CD4-positive, alpha-beta T cell treated with Interleukin-4 for 4 hours (primary cell): ENCODE measurements at regions not wholly inside any gene's neighbourhood (a gene's known extent, or its start where the extent isn't known, plus 50 kb on each side); places are given as distances from the start of the nearest gene placed in this dataset.
"Not testable (repeated sequence)": the region's sequence is repeated elsewhere in the genome, so short reads cannot be mapped to it uniquely, and the experiment has no call there.

ENCODE experiments used
- DNase-seq: peaks from one replicate; pipeline ENCODE4 v3.0.0-alpha.2; 2020

DNA sequence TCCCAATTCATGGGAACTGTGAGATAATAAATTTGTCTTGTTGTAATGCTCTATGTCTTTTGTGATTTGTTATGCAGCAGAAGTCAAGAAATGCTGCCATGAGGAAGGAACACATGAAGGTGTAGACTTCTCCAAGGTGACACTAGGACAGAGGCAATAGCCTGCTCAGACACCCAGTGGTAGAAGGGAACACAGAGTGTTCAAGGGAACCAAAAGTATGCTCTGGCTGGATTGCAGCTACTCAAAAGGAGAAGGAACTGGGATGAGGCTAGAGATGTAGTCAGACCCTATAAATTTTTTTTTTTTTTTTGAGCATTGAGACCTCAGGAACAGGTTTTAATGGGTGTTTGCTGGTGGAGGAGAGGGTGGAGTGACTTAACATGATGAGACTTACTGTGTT, 232.5 kb downstream of the PARP8 start:
- DNase-seq: no peak

- no peak for DNase-seq
These were observed 234.6 kb downstream of the PARP8 start for GRCh38 chr5:50900952-50901510.

DNA sequence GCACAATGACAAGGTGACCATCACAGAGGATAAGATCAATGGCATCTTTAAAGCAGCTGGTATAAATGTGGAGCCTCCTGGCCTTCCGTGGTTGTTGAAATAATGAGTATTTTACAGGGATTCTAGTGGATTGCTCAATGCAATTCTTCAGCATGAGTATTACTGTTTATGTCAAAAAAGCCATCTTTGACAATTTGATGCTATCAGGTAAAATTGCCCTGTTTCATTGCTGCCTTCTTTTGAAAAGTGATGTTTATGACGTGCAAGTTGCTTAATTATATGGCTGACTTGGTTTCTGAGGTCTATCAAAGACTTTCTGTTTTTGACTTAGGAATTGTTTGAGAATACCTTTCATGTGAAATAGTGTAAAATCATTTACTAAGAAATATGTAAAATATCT, 237.2 kb downstream of the PARP8 start:
- no peak for DNase-seq

DNA sequence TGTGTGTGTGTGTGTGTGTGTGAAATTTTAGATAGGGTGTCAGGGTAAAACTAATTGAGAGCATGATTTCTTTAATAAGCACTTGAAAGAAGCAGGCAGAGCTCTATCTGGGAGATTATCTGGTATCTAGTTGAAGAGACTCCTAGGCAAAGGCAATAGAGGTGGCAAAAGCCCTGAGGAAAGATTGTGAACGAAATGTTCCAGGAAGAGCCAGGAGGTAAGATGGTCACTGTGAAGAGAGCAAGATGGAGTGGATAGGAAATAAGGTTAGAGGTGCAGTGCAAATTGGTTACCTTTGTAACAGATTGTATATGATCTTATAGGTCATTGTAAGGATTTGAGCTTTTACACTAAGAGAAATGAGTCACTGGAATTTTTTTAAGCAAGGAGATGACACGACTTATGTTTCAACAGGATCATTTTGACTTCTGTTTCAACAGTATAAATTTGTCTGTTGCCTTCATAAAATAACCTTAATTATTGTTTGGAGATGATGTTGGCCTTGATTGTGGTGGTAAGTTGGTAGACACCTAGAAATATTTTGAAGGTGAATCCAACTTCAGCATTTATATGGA, 239.6 kb downstream of the PARP8 start:
- no peak for DNase-seq

GRCh38 chr5:50920160-50920559, 253.7 kb downstream of the PARP8 start:
- DNase-seq: not testable (repeated sequence)

DNA sequence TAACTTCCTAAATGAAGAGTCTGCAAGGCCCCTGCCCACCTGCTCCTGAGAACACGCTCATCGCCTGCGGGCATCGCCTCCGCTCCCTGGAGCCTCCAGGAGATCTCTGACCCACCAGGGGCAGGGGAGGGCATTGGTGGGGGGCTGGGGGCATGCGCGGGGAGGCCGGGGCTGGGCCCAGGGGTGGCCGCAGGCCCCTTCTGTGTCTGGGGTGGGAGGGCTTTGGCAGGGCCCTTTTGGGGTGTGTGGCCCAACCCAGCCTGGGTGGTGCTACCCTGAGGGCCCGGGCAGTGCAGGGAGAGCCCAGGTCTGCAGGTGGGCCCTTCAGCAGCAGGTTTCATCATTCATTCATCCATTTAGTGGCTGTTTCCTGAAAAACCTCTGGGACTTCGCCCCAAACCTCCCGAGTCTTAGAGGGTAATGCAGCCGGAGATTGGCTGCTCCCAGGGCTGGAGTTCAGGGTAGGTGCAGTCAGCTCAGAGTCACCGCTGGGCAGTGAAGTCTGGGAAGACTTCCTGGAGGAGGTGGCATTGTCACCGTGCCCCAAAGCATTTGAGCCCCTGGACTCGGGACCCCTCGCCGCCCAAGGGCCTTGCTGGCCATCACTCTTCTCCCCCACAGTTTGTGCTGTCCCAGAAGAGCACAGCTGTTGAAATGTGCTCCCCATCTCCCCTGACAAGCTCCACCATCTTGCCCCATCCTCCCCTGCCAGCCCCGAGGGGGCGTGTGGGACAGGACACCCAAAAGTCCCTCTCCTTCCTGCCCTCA, 255.1 kb downstream of the PARP8 start:
- DNase-seq: no peak

- not testable (repeated sequence) for DNase-seq
These were observed 255.9 kb downstream of the PARP8 start for GRCh38 chr5:50922134-50922941.

DNA sequence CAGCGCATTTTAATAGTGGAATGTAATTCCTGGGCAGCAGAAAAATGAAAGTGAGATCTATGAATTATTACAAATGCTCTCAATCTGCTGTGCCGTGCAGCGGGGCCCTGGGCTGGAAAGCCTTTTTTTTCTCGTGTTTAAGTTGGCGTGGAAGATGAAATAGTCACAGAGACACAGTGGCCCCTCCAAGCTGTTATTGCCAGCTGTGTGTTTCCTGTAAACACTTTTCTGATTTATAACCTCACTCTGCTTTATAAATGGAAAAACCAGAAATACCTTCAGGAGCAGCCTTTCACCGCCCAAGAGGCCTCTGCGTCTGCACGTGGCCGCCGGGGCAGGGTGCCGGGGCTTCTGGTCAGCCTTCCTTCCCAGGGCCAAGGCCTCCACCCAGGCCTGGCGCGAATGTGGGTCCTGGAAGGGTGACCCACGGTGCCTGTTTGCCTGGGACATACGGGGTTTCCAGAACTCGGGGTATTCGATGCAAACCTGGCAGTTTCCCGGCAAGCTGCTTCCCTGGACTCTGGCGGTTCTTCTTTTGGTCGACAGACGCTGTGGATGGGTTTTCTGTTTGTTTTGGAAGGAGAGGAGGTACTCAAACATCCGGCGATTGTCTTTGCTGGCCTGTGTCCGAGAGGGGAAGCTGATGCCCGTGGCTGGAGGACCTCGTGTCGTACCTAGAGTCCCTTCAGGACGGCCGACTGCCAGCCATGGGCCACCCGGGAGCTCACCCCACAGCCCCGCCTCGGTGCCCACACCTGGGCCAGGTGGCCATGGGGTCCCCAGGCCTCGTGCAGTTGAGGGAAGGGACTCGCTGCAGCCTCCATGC, 256.7 kb downstream of the PARP8 start:
- DNase-seq: no peak

DNA sequence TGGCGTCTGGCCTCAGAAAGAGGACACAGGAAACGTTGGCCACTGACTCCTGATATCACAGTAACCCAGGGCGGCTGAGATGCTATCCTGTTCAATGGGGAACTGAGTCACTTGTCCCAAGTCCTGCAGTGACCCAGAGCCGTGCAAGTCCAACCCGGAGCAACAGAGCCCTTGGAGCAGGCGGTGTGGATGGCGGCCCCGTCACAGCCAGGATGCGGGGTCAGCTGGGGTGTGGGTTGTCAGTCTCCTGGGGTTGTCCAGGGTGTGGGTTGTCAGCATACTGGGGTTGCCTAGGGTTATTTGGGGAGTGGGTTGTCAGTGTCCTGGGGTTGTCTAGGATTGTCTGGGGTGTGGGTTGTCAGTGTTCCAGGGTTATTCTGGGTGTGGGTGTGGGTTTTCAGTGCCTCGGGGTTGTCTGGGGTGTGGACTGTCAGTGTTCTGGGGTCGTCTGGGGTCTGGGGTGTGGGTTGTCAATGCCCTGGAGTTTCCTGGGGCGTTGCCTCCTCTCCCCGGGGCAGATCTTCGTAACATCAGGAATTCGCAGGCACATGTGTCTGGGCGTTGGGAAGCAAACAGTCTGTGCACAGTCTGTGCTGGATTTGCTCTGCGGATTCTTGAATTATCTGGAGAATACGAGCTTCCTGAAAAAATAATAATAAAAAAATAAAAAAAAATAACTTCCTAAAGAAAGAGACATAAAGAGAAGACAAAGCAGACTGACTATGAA, 257.5 kb downstream of the PARP8 start:
- no peak for DNase-seq

- no peak for DNase-seq
These were observed 261.5 kb downstream of the PARP8 start for GRCh38 chr5:50927953-50928352.

- DNase-seq: no peak
These were observed 262.7 kb downstream of the PARP8 start for GRCh38 chr5:50929174-50929573.

GRCh38 chr5:50934343-50934742, 267.9 kb downstream of the PARP8 start:
- no peak for DNase-seq

- DNase-seq: no peak
These were observed 278.7 kb downstream of the PARP8 start for GRCh38 chr5:50945139-50945538.

- DNase-seq: no peak
These were observed 281.7 kb downstream of the PARP8 start for GRCh38 chr5:50947906-50948683.

DNA sequence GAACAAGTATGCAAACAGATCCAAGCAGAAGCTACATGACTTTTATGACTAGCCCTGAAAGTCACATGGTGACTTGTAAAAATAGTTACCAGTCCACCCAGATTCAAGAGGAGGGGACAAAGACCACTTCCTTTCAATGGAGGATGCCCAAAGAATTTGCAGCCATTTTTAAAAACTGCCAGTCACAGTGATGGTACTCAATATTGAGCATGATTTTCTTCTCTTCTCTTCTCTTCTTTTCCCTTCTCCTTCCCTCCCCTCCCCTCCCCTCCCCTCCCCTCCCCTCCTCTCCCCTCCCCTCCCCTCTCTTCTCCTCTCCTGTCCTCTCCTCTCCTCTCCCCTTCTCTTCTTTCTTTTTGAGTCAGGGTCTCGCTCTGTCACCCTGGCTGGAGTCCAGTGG, 286.9 kb downstream of the PARP8 start:
- DNase-seq: no peak

DNA sequence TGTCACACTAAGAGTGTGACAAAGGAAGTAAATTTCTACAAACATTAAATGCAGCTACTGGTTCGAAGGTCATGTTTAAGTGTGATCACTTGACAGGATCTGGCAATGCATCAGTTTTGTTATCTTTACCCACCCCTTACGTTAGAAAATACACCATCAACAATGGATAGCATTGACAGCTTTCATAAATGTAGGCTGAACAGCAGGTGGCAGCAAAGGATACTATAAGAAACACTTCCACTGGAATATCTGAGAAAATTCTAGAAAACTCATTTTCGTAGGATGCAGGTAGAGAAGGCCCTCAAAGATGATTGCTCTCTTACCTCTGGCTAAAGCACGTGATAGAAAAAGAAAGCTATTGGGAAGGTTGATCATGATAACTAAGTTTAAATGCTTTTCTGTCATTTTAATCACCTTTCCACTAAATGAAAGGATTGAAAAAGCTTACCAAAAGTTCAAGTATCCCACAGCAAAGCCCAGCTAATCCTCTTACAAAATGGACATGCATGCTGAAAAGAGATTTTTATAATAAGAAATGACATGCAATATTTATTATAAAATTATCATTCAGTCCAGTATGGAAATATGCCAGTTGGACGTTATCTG, 292.5 kb downstream of the PARP8 start:
- peak; percentile 18 for DNase-seq

DNA sequence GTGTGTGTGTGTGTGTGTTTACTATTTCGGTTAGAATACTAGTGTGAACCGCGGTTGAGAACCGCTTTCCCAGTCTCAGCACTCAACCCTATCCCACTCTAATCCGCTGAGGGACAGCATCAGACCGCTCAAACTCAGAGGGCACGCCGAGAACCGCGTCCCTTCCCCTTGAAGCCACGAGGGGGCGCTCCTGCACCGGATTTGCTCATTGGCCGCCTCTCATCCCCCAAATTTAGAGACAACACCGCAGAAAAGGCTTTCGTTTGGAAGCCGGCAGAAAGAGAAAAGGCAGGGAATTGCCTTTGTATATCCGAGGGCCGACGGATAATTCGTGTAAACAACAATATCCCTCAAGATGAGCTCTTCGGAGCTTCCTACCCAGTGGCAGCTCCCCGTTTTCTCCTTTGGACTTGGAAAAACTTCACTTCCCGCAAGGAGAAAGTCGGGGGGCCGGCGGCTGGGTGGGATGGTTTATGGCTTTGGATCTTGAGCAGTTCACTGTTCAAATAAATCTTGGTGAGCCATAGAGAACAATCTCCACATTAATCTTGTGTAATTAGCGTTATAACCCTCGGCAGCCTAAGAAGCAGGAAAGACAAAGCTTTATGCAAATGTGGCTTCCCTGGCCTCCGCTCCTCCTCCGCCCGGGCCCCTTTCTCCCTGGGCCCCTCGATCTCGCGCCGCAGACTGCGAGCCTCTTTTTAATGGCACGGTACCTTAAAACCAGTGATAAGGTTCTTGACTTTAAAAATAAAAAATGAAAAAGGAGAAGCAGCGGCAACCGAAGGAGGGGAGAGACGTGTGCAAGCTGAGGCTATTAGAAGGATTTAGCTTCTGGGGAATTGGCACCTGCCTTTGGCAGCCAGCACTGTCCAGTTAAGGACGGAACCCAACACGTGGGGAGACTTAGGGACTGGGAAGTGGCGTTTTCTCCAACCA, 296.8 kb downstream of the PARP8 start:
- peak; percentile 46 for DNase-seq

- DNase-seq: no peak
These were observed 297.7 kb downstream of the PARP8 start for GRCh38 chr5:50963971-50964745.
